ENCODE measurements at regions not wholly inside any gene's neighbourhood (a gene's known extent, or its start where the extent isn't known, plus 50 kb on each side); places are given as distances from the start of the nearest gene placed in this dataset.

DNA sequence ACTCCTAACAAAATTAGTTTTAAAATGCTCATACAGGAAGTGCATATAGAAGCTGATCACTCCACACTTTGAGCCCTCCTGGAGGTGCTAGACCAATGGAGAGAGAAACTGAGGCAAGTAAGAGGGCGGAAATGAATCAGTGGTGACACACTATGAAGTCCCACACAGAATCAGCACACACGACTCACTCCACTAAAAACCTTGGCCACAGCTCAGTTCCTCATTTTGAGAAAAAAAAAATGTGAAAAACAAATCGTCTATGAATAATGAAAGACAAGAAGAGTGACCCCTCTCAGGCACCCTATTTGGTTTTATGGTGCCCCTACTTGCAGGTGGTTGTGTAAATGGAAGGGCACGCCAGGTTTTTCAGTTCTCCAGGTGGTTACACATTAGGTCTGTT is 675.1 kb upstream of the BRINP3 start:
- DNase-seq (ENCODE audit: low read depth), result no peak

DNA sequence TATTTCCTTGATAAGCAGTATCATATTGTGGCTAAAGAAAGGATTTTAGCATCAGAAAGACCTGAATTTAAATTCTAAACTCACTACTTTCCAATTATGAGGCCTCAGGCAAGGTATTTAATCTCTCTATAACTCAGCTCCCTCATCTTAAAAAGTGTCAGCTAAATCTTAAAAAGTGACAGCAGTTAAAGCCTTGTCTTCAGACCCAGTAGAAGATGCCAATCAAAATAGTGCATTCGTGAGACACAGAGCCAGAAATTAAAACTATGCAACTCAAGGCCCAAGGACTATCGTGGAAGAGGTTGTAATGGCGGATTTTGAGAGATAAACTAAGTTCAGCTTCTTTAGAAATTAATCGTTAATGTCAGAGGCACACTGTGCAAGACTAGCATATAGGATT is 677.5 kb upstream of the BRINP3 start:
- DNase-seq (ENCODE audit: low read depth), result no peak

DNA sequence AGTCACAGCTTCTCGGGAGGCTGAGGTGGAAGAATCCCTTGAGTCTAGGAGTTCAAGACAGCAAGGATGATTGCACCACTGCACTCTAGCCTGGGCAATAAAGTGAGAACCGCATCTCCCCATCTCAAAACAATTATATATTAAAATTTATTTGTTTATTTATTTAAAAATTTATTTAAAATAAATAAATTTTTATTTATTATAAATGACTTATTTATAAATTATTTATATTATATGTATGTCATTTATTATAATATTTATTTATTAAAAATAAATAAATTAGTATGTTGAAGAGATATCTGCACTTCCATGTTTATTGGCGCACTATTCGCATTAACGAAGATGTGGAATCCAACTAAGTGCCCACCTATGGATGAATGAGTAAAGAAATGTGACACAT is 683.2 kb upstream of the BRINP3 start:
- no peak for DNase-seq (ENCODE audit: low read depth)

DNA sequence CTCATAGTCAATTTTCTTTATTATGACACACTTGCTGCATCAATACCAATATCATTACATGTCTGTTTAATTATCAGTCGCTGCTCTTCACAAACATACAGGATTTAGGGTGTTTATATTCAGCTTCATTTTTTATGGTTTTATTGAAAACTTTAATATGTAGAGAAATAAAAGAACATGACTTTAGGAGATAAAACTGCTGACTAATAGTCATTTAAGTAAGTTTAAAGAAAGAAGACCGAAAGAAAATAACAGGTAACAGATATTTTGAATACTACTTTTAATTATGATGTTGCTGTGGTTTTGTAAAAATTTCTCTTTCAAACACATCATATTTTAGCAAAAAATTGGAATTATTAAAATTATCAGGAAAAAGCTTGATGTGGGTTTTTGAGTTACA is 685.1 kb upstream of the BRINP3 start:
- no peak for DNase-seq (ENCODE audit: low read depth)

DNA sequence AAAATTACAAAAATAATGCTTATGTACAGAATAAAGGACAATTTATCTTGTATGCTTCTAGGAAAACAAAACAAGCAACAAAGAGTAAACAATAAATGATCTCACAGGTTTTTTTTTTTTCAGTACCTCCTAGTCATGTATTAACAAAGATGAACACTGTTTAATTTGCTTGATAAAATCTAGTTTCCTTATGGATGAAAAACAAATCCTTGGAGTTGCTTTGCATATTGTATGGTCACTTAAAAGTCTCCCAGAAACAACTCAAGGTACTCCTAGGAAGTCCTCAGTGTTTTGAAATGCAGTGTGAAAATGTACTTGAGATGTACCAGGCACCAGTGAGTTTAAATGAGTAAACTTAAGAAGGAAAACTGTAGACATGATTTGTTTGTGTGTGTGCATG is 686.0 kb upstream of the BRINP3 start:
- DNase-seq (ENCODE audit: low read depth), result no peak

DNA sequence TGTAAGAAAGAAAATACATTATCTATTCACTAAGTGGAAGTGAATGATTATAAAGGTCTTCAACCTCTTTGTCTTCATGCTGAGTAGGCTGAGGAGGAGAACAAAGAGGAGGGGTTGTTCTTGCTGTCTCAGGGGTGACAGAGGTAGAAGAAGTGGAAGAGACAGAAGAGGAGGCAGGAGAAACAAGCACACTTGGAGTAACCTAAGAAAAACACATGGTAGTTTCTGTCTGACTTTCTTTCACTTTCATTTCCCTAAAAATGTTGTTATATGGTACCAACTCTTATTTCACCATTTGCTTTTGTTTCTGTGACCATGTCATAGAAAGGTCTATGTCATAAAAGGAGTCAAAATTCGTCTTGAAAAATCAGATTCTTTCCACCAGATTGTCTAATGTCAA is 696.6 kb upstream of the BRINP3 start:
- no peak for DNase-seq (ENCODE audit: low read depth)

DNA sequence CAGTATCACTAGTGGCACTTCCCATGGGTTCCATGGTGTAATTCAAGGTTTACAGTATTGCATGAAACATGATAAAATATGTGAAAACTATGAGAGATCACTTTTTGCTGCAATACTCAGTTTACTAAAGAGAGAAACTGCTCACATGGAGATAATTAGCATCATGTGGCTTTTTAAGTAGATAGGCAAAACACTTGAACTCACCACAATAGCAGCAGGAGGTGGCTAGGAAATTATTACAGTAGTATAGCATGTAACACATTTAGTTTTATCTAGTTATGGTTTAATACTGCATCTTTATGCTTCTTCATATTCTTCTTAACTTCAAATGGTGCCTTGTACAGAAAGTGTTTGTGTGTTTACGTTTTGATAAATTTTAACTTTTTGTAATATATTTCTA is 698.5 kb upstream of the BRINP3 start:
- no peak for DNase-seq (ENCODE audit: low read depth)

DNA sequence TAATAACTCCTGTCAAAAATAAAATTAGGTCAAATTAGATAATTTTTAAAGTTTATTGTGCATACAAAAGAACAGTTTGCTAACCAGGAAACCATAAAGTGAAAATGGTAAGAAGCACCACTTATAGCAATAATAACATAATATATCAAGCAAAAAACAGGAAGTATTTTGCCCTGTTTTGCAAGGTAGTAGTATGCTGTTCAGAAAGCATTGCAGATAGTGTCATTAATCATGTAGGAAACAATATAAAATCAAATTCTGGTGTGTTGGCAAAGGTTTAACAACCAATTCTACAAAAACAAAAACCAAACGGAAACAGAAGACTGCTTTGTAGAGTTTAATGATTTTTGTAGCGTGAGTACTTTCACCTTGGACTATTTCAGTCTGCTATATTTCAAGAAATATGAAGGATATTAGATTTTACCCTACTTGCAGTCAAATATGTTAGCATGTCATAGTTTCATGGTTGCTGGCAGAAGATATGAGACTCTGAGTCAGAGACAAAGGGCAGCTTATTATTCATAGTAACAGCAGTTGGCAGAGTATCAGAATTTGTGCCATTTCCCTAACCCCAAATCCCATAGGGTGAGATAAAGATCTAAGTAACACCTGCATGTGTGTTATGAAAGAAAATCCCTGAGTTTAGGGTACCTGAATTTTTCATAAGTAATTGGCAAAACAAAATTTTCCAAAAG is 729.0 kb upstream of the BRINP3 start:
- DNase-seq (ENCODE audit: low read depth), result no peak

DNA sequence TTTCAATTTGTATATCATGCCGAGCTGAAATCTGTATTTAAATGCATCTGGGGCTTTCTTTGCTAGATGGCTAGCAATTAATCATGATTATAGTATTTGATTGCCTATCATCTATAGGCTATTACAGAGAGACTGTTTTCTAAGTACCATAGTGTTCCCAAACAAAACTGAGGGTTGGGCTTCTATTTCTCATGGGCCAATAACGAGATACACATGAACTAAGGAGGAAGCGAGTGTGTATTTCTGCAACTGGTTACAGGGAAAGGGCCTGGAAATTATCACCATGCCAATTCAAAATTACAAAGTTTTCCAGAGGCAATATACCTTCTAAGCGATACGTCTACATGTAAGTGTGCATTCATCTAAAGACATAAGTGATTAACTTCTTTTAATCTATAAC is 744.5 kb upstream of the BRINP3 start:
- no peak for DNase-seq (ENCODE audit: low read depth)

DNA sequence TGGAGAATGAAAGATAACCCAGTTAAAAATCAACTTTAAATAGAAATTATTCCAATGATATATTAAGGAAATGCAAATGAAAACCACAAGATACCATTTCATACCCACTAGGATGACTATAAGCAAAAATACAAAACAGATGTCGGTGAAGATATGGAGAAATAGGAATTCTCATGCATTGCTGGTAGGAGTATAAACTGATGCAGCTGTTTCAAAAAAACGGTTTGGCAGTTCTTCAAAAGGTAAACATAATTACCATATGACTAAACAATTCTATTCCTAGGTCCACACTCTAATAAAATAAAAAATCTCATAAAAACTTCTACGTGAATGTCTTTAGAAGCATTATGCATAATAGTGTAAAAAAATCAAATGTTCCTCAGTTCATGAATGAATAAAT is 763.3 kb upstream of the BRINP3 start:
- DNase-seq (ENCODE audit: low read depth), result no peak

DNA sequence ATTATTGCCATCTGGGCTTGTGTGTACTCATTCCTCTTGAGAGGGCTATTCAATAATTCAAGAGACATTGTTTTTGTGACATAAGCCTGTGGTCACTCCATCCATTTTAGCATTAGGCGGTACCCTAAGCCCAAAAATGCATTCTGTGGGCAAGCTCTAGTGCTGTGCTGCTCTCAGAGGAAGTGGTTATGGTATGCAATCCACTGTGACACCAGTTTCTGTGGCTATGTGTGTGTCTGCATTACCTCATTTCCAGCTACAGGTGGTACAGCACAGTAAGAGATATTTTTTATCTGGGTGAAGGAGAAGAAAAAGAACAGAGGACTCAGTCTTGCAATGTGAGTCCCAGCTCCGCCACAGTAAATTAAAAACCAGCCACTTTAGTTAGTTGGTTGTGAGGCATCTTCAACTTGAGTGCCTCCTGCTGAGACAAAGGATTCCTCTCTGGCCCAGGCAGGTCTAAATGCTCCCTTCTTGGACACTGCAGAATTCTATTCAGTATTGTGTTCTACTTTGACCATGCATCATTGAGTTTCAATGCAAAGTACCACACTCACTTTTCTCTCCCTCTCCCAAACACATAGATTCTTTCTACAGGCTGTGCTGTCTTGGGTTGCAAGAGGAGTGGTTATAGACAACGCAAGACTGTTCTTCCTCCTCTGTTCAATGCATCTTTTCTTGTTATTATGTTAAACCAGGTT is 777.8 kb upstream of the BRINP3 start:
- no peak for DNase-seq (ENCODE audit: low read depth)

DNA sequence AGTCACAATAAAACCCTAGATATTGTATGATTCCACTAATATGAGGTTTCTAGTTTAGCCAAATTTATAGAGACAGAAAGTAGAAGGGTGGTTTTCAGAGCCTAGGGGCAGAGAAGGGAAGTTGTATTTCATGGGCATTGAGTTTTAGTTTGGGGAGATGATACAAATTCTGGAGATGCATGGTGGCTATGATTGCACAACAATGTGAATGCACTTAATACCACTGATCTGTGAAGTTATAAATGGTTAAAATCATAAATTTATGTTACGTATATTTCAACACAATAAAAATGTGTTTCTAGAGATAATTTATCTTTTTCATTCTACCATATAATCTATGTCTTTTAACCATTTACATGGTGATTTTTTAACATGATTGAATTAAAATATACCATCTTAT is 779.3 kb upstream of the BRINP3 start:
- no peak for DNase-seq (ENCODE audit: low read depth)

DNA sequence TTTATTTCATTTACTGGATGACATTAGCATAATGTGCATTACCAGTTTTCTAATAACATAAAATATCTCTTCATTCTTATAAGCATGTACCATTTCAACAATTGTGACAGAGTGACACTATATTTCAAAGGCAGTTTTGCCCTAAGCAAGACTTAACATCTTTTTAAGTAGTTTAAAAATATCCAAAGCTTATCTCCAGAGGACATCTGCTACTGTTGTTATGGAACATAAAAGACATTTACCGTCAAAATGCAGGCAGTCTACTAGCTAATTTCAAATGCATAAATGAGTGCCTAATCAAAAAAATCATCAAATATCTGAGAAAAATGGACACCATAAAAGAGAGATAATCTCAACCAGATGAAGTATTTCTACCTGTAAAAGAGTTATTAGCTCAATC is 782.4 kb upstream of the BRINP3 start:
- no peak for DNase-seq (ENCODE audit: low read depth)

DNA sequence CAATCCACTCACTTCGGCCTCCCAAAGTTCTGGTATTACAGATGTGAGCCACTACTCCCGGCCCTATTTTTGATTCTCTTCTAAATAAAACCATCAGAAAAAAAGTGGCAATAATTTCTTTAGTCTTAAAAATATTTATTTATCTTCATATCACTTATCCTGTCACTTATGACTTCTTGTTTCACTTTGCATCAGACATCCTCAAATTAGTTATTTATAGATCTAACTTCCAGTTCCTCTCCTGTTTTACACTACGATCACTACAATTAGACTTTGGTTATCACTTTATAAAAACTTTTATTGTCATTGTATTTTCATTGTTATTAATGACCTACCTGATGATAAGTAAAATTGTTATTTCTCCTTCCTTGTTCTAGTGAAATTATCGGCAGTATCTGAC is 783.4 kb upstream of the BRINP3 start:
- DNase-seq (ENCODE audit: low read depth), result no peak

DNA sequence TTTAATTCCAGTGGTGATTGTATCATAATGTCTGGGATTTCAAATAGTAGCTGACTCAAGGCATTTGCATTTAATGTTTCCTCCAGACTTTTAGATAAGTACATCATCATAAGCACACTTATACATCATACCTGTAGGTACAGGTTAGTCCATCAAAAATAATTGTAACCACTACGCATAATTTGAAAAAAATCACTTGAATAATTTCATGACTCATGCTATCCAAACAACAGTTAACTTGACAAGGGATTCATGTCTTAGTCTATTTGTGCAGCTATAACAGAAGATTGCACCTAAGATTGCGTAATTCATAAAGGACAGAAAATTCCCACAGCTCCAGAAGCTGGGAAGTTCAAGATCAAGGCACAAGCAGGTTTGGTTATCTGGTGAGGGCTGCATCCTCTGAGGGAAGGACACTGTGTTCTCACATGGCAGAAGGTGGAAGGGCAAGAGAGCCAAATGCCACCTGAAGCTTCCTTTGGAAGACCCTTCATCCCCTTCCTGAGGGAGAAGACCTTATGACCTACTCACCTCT is 801.7 kb upstream of the BRINP3 start:
- no peak for DNase-seq (ENCODE audit: low read depth)

DNA sequence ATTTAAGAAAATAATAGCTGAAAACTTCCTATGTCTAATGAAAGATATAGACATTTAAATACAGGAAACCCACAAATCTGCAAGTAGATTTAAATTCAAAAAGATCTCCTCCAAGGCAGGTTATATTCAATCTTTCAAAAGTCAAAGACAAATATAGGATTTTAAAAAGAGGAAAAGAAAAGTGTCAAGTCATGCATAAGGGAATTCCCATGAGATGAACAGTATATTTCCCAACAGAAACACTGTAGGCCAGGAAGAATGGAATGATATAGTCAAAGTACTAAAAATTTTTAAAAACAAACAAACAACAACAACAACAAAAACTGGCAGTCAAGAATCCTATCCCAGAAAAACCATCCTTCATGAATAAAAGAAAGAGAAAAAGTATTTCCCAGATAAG is 806.5 kb upstream of the BRINP3 start:
- DNase-seq (ENCODE audit: low read depth), result no peak

DNA sequence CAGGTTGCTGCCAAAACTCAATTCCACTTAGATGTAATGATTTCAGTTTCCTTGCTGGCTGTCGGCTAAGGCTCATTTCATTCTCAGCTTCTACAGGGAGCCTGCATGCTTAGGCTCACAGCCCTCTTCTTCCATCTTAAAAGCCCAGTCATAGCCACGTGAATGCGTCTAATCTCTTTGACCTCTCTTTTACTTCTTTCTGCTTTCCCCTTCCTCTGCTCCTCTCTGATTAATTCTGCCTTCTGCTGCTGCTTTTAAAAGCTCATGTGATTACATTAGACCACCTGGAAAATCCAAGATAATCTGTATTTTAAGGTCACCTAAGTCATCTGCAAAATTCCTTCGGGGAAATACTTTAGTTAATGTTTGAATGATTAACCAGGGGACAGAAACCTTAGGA is 812.8 kb upstream of the BRINP3 start:
- DNase-seq (ENCODE audit: low read depth), result no peak

DNA sequence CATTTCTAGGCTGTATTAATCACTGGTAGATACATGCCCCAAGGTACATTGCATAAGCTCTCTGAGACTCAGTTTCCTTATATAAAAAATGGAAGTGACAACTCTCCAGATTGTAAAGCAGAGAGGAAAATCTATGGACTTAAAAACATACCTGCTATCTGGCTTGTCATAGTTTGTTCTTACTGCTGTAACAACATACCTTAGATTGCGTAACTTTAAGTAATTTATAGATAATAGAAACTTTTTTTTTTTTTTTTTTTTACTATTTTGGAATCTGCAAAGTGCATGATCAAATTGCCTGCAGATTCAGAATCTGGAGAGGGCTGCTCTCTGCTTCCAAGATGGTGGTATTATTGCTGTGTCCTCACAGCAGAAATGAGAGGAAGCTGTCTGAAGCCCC is 827.7 kb upstream of the BRINP3 start:
- no peak for DNase-seq (ENCODE audit: low read depth)

DNA sequence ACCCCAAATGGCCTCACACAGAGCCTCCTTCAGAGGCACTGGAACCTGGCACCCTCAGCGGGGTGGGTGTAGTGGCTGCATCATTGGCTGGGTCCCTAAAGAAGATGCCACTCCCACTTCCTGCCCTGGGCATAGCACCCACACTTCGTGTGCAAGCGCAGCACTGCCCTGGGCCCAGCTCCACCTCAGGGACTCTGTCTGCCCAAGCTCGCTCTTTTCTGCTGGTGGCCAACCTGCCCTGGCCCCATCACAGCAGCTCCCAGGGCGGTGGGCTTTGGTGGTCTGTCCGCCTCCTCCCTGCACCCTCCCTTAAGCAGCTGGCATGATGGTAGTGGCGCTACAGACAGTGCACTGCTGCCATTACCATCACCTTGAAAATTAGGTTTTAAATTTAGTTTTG is 829.3 kb upstream of the BRINP3 start:
- DNase-seq (ENCODE audit: low read depth), result no peak

DNA sequence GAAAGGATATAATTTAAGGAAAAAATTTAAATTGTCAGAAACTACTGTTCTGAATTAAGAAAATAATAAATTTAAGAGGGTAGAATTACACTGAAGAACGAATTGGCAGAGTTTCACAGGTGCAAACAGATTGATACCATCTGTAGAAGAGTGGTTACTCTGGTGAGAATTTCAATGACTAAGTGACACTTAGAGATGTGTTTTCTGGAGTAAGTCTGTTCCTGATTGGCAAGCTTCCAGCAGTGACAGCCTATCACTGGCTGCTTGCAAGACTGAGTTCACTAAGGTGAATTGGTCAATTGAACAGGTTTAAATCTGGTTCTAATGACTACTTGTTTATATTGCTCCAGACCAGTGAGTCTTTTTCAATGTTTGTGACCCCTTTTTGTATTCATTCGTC is 838.2 kb upstream of the RGS18 start:
- no peak for DNase-seq (ENCODE audit: low read depth)

DNA sequence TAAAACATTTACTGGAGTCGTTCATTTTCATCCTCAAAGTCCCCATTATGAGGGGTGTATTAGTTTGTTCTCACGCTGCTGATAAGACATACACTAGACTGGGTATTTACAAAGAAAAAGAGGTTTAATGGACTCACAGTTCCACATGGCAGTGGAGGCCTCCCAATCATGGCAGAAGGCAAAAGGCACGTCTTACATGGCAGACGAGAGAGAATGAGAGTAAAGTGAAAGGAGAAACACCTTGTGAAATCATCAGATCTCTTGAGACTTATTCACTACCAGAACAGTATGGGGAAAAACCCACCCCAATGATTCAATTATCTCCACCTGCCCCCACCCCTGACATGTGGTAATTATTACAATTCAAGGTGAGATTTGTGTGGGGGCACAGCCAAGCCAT is 830.4 kb upstream of the RGS18 start:
- DNase-seq (ENCODE audit: low read depth), result no peak

DNA sequence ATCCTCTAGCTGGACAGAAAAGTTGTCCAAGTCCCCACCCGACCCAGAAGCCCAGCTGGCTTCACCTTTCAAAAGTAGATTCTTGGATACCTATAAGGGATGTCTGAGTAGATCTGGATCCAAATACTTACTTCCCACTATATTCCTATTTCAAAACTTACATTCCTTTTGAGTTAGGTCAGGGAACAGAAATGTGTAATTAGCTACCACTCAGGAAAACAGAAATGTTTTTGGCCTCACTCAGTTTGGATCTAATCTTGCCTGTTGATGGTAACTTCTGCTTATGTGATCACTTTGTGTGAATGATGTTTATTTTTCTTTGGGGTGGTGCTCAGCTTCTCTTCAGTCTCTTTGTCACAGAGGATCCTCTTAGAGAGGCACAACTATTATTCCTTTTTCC is 814.4 kb upstream of the RGS18 start:
- DNase-seq (ENCODE audit: low read depth), result no peak

DNA sequence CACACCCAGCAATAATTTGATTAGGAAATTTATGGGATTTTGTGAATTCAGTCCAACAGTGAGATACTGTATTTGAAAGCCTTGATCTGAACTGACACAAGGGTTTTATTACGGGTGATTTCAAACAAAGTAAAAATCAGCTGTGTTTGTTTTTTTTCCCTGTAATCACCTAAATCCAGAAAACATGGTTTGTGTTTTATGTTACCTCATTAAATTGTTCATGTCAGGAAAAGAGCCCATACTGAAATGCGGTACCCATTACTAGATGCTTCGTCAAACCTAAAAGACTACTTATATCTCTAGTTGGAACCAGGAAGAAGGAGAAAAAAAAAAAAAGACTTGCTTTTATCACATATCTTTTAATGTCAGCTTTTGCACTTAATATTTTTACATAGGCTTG is 811.9 kb upstream of the RGS18 start:
- DNase-seq (ENCODE audit: low read depth), result no peak

DNA sequence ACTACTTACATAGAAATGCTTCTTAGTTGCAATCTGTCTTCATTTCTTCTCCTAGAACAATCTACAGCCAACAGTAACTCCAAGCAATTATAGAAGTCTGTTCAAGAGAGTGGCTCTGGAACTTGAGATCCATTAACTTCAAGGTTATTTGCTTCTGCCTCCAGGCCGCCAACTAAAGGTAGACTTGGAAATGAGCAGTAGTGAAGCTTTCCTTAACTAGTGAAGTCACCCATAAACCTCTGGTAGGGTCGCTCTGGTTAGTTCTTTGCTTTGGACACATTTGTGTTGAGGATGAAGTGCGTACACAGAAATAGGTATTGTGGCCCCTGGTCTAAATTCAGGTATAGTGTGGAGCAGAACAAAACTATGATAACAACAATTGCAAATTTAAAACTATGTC is 809.9 kb upstream of the RGS18 start:
- no peak for DNase-seq (ENCODE audit: low read depth)

Measured in fibroblast of gingiva (primary cell).